ENCODE measurements at regions not wholly inside any gene's neighbourhood (a gene's known extent, or its start where the extent isn't known, plus 50 kb on each side); places are given as distances from the start of the nearest gene placed in this dataset.

- DNase-seq (ENCODE audit: low spot score): no peak
- TF ChIP-seq GTF2I (CRISPR knock-in tag; conservative IDR thresholded peaks at IDR 0.05): no peak
- TF ChIP-seq ZMAT4 (CRISPR knock-in tag; IDR thresholded peaks at IDR 0.05): no peak
- no peak for TF ChIP-seq JAZF1 (CRISPR knock-in tag; IDR thresholded peaks at IDR 0.05)
- TF ChIP-seq ZNF423 (CRISPR knock-in tag; IDR thresholded peaks at IDR 0.05): no peak
- no peak for TF ChIP-seq PRRX2 (CRISPR knock-in tag; IDR thresholded peaks at IDR 0.05)
- TF ChIP-seq, protein P1, sequence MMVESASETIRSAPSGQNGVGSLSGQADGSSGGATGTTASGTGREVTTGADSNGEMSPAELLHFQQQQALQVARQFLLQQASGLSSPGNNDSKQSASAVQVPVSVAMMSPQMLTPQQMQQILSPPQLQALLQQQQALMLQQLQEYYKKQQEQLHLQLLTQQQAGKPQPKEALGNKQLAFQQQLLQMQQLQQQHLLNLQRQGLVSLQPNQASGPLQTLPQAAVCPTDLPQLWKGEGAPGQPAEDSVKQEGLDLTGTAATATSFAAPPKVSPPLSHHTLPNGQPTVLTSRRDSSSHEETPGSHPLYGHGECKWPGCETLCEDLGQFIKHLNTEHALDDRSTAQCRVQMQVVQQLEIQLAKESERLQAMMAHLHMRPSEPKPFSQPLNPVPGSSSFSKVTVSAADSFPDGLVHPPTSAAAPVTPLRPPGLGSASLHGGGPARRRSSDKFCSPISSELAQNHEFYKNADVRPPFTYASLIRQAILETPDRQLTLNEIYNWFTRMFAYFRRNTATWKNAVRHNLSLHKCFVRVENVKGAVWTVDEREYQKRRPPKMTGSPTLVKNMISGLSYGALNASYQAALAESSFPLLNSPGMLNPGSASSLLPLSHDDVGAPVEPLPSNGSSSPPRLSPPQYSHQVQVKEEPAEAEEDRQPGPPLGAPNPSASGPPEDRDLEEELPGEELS (CRISPR knock-in tag; IDR thresholded peaks at IDR 0.05): no peak
- TF ChIP-seq TEAD1 (CRISPR knock-in tag; IDR thresholded peaks at IDR 0.05): no peak
- TF ChIP-seq, protein P2, sequence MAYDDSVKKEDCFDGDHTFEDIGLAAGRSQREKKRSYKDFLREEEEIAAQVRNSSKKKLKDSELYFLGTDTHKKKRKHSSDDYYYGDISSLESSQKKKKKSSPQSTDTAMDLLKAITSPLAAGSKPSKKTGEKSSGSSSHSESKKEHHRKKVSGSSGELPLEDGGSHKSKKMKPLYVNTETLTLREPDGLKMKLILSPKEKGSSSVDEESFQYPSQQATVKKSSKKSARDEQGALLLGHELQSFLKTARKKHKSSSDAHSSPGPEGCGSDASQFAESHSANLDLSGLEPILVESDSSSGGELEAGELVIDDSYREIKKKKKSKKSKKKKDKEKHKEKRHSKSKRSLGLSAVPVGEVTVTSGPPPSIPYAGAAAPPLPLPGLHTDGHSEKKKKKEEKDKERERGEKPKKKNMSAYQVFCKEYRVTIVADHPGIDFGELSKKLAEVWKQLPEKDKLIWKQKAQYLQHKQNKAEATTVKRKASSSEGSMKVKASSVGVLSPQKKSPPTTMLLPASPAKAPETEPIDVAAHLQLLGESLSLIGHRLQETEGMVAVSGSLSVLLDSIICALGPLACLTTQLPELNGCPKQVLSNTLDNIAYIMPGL (CRISPR knock-in tag; IDR thresholded peaks at IDR 0.05): no peak
- TF ChIP-seq KAT7 (CRISPR knock-in tag; IDR thresholded peaks at IDR 0.05; ENCODE audit: borderline replicate concordance): no peak
- no peak for TF ChIP-seq GABPB1 (CRISPR knock-in tag; IDR thresholded peaks at IDR 0.05)
- no peak for TF ChIP-seq ELF4 (CRISPR knock-in tag; IDR thresholded peaks at IDR 0.05; ENCODE audit: low read depth)
- no peak for TF ChIP-seq ZNF121 (CRISPR knock-in tag; IDR thresholded peaks at IDR 0.05)
- no peak for ATAC-seq
- CTCF ChIA-PET: interaction anchor here (0.6 to 2.2 kb wide), 6 partner anchors 41 to 432 kb away, joined by 3 to 5 read pairs (median 4); partner anchors contain the start of gene PRAME
- Mint-ChIP-seq H3K4me3 (no peak overlapping the region), H3K27me3 (ENCODE audit: low read depth) (peaks cover 98% of the 10 kb centered on the region), H3K27ac (no peak overlapping the region), H3K36me3 (no peaks in the 10 kb centered on the region), H3K4me1 (peaks cover 16% of the 10 kb centered on the region), H3K9me3 (no peaks in the 10 kb centered on the region)
- POLR2A ChIA-PET: no interaction called here
Measured at GRCh38 chr22:22423681-22424080, 84.9 kb downstream of the ZNF280B start.

DNA sequence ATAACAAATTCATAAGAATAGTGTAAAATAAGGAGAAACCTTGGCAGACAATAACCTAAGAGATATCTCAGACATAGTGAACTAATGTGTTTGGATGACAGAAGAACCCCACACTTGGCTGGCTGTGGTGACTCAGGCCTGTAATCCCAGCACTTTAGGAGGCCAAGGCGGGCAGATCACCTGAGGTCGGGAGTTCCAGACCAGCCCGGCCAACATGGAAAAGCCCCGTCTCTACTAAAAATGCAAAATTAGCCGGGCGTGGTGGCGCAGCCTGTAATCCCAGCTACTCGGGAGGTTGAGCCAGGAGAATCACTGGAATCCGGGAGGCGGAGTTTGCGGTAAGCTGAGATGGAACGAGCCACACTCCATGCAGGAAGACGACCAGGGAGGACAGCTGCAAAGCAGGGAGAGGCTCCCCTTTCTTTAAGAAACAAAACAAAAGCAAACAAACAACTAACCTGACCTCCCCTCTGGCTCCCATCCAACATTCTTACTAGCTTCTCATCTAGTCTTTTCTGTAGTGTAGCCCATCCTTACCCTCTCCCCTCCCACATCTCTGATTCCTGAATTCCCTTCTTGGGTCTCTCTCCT, 84.2 kb downstream of the ZNF280B start:
- Mint-ChIP-seq H3K27ac (no peak overlapping the region), H3K36me3 (no peaks in the 10 kb centered on the region), H3K4me1 (peaks cover 16% of the 10 kb centered on the region), H3K27me3 (ENCODE audit: low read depth) (peaks cover 98% of the 10 kb centered on the region), H3K9me3 (no peaks in the 10 kb centered on the region), H3K4me3 (no peak overlapping the region)
- TF ChIP-seq, protein P3, sequence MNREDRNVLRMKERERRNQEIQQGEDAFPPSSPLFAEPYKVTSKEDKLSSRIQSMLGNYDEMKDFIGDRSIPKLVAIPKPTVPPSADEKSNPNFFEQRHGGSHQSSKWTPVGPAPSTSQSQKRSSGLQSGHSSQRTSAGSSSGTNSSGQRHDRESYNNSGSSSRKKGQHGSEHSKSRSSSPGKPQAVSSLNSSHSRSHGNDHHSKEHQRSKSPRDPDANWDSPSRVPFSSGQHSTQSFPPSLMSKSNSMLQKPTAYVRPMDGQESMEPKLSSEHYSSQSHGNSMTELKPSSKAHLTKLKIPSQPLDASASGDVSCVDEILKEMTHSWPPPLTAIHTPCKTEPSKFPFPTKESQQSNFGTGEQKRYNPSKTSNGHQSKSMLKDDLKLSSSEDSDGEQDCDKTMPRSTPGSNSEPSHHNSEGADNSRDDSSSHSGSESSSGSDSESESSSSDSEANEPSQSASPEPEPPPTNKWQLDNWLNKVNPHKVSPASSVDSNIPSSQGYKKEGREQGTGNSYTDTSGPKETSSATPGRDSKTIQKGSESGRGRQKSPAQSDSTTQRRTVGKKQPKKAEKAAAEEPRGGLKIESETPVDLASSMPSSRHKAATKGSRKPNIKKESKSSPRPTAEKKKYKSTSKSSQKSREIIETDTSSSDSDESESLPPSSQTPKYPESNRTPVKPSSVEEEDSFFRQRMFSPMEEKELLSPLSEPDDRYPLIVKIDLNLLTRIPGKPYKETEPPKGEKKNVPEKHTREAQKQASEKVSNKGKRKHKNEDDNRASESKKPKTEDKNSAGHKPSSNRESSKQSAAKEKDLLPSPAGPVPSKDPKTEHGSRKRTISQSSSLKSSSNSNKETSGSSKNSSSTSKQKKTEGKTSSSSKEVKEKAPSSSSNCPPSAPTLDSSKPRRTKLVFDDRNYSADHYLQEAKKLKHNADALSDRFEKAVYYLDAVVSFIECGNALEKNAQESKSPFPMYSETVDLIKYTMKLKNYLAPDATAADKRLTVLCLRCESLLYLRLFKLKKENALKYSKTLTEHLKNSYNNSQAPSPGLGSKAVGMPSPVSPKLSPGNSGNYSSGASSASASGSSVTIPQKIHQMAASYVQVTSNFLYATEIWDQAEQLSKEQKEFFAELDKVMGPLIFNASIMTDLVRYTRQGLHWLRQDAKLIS (CRISPR knock-in tag; IDR thresholded peaks at IDR 0.05; ENCODE audit: borderline replicate concordance): no peak
- TF ChIP-seq FOXJ3 (CRISPR knock-in tag; IDR thresholded peaks at IDR 0.05; ENCODE audit: borderline replicate concordance): no peak
- TF ChIP-seq IRF2 (CRISPR knock-in tag; IDR thresholded peaks at IDR 0.05; ENCODE audit: borderline replicate concordance, low read depth): no peak
- ATAC-seq (peak; percentile 77), DNase-seq (ENCODE audit: low spot score) (peak; percentile 54)
- ChIA-PET POLR2A (no interaction called here), CTCF (interaction anchor here (0.6 to 2.2 kb wide), 14 partner anchors 40 to 431 kb away, joined by 3 to 5 read pairs (median 4); partner anchors contain the start of gene PRAME)
